HG03139 (cell line): ENCODE measurements at regions not wholly inside any gene's neighbourhood (a gene's known extent, or its start where the extent isn't known, plus 50 kb on each side); places are given as distances from the start of the nearest gene placed in this dataset.

Experiments
- ATAC-seq: cut with Tn5 transposase; IDR thresholded peaks from one replicate; pipeline ENCODE4 v1.9.1; 2021; ENCODE audit not compliant: unreplicated experiment

DNA sequence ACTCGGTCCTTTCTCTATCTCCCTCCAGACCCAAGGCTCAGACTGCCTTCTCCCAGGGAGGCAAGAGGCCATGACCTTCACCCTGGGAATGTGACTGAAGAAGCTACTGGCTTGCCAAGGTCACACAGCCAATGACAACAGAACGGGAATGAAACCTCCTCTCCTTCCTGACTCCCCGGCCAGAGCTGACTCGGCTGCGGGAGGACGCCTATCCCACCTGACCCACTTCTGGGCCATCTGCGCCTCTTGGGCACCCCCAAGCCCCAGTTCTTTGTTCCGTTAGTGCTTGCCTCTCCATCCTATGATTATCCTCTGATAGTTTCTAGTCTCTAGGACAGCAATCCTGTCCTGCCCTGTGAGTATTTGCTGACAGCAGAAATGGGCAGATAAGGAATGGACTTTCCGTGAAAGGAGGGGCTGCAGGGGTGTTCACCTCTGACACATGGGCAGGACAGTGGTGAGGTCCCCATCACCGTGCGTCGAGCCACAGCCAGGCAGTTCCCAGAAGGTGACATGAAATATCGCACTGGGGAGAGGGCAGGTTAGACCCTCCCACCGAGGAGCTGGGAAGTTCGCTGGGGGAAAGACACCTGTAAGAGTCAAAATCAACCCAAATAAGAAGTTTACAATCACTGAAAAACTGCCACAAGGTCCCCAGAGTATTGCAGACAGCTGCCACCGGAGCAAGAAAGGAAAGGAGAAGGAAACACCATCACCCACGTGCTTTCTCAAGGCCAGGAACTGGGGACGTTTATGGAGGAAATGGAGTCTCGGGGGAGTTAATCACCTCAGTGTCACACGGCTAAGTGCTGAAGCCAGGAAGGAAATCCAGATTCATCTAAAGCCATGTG is 63.0 kb downstream of the INSIG1 start:
- ATAC-seq, result no peak

DNA sequence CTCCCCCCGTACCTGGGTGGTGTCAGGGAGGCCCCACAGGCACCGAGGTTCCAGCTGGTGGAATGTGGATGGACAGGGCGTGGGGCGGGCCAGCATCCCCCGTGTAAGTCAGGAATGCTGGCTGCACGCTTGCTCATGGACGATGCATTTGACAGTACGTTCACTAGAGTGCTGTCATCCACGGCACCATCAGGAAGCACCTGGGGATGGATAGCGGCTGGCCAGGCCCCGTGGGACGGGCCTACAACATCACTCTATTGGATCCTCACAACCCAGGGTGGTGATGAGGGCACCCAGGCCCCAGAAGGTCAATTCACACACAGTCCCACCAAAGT is 63.6 kb downstream of the INSIG1 start:
- ATAC-seq, result no peak

DNA sequence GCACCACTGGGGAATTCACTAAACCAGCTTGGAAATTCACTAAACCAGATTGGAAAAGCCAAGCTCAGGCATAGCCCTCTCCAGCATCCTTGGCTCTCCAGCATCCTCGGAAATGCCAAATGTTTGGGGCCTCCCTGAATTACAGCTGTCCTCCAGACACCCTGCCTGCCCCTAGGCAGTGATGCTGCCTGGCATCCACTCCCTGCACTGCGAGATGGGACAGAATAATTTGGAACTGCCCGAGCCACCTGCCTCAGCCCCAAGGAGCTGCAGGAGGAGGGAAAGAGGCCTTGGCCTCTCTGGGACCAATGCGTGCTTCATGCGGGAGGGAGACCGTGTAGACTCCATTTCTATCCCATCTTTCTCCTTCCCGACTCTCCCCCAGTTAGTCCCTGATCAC is 64.3 kb downstream of the INSIG1 start:
- no peak for ATAC-seq

DNA sequence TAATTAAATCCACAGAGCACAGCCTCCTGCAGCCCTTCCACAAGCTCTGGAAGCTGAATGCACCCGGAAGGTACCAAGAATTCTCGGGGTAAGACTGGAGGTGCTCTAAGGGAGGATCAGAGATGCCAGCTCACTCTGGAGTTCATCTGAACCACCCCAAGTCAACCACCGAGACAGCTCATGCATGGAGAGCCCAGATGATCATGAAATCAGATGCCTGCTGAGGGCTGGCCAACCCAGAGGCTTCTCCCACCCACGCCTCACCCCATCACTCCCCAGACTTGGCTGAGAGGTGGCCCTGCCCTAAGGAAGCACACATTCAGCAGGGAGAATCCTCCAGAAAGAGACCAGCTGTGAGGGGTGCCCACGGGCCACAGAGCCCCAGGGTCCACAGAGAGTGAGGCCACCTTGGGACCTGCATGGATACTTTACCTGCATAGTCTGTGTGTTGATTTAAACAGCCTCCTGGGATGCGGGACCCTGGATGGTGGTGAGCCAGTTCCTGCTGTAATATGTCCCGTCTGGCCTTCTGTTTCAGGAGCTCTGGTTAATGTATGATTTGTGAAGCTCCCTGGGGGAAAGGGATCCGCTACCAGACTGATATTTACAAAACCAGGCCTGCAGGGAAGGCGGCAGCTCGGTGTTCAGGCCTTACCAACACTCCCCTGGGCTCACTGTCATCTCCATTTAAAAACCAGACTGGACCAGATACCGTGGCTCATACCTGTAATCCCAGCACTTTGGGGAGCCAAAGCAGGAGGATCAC is 64.9 kb downstream of the INSIG1 start:
- ATAC-seq, result no peak

DNA sequence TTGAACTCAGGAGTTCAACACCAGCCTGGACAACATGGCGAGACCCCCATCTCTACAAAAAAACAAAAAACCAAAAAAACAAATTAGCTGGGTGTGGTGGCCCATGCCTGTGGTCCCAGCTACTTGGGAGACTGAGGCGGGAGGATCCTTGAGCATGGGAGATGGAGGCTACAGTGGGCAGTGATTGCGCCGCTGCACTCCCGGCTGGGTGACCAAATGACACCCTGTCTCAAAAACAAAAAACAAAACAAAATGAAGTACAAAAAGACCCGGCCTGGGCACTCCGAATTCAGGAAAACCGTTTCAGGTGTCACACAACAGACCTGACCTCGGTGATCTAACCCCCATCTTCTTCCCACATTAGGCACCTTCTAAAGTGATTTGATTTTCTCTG is 65.5 kb downstream of the INSIG1 start:
- no peak for ATAC-seq

DNA sequence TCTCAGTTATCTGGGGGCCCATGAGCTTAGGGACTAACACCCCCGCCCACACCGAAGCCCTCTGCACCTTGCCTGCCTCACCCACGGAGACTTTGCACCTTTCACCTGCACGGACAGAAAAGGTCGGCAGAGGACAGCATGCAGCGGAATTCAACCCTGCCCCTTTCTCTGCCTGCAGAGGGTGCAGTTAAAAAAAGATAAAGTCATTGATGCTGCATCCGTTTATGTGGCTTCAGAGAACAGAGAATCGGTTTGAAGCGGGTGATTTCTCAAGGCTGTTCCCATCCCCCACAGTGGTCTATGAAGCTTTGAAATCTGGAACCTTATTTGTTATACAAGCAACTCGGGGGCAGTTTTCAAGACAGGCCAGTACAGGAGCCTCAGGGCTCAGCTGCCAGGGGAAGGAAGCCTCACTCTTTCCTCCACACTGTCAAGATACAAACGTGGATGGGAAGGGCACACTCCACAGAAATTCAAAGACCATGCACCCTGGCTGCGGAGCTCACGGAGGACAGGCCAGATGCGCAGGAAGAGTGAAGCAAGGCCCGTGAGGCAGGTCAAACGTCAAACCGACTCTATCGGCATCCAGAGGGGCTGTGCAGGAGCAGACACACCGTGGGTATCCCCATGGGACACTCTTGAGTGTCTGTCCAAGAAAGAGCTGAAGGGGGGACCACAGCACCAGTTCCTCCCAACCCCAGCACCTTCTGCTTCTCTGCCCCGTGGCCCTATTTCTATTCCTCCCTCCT is 66.3 kb downstream of the INSIG1 start:
- ATAC-seq, result no peak

DNA sequence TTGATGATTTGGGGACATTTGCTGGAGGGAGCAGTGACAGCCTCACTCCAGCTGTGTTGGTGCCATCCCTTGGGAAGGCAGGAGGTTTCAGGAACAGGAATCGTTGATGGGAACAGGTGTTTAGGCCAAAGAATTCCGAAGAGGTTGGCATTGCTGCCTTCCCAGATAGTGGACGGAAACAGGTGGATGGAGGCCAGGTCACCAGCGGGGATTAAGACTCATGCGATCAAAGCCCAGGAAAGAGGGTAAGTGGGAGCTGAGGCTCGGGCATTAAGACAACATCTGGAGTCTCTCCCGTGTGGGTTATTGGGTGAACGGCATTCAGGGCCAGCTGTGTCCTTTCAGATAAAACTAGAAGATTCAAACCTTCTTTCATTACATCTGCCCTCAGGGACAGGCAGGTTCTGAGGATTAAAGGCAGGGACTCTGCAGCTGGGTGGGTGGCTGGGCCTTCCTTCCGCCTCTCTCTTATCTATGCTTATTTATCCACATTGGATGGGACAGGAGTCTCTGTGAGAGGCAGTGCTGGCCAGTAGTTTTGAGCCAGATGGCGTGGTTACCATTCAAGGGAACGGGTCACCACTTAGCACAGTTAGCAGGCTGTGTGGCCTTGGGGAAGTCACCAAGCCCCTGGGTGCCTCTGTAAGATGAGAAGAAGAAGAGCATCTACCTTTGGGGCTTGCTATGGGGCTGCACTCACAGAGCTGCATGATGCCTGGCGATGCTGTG is 67.6 kb downstream of the INSIG1 start:
- no peak for ATAC-seq

DNA sequence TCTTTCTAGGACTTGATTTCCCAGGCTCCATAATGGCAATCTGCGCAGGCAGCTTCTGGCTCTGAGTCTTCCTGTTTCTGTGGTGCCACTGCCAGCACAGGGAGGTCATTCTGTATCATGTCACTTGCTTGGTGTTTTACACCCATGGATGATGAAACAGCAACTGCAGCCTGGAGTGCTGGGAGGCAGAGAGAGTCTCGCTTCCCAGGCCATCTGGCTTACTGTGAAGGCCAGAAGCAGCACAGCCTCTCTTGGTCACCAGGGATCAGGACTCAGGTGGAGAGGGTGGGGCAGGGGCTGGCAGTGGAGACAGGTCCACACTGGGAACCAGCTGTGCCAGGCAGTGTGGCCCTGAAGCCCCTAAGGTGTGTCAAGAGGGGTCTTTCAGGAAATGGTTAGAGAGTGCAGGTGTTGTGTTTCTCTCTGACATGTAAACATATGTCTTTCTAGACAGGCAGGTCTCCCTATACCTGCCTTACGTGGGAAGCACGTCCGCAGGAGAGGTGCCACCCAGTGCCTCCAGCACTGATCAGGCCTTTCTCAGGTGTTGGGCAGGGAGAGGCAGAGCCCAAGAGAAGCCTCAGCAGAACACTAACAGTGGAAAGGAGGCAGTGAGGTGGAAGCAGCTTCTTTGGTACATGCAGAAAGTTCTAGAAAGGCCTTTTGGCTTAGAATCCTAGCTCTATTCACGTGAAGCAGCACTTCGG is 71.4 kb downstream of the INSIG1 start:
- no peak for ATAC-seq

DNA sequence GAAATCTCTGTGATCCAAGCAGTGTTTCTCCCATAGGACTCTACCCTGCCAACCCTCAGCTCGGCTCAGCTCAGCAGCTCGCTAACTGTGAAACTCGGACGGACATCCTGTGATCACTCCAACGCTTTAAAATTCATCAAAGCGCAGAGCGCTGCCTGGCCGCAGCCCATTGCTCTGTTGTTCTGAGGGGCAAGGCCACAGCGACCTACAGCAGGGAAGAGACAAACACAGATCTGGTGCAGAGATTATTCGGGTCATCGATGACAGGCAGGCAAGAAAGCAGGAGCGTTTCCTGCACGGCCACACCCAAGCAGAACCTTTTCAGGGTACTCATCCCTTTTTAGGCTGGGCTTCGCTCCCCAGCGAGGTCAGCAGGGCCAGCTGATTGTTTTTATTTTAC is 72.1 kb downstream of the INSIG1 start:
- no peak for ATAC-seq

DNA sequence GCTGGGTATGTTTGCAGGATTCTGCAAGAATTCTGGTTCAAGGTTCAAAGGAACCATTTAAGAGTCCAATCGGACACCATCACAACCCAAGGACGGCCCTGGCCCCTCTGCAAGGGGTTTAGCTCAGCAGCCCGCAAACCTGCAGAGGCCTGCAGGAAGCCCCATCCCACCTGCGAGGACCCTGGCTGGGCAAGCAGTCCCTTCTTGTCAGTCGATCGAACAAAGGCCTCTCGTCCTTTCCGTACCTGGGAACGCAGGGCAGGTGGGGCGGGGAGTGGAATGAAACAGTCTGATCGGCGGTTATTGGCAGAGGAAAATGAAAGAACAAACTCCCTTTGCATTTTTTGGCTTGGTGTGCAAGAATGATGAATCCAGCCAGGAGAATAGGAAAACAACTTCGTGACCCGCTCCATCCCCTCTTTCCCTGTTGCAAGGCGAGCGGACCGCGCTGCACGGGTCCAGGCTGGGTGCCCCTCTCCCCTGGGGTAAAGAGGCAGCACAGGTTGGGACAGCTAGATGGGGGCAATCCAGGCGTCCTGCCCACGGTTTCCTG is 73.7 kb downstream of the INSIG1 start:
- ATAC-seq, result no peak

DNA sequence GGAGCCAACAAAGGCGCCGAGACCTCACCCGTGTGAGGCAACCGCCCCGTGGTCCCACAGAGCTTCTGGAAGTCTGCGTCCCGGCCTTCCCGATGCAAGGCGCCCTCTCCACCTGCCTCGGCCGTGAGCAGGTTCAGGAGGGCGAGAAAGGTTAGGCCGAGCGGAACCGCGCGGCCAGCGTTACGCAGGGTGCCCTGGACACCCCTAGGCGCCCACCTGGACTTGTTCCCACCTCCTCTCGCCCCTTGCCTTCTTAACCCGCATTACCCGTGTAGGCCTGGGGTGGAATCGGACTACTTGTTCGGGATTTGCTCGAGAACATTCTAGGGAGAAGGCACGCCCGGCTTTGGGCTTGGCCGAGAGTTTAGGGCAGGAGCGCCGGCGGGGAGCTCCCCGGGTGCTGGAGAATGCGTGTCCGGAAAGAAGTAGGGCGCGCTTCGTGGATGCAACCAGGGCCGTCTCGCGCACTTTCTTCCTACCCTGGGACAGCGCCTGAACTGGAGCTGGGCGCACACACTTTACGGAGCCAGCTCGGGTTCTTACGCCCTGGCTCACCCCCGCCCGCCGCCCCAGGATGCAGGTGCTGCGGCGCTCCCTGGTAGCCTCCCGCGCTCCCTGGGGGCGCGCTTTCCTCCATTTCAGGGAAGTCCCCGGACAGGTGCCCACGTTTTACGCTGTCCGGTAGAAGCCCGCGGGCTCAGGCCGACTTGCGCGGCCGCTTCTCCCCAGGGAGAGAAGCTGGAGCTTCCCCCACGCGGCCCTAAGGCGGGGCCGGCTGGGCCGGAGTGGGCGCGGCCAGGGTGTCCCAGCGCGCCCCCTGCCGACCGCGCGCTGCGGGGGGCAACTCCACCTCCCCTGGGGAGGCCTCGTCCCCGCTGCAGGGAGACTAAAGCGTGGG is 74.5 kb downstream of the INSIG1 start:
- no peak for ATAC-seq

DNA sequence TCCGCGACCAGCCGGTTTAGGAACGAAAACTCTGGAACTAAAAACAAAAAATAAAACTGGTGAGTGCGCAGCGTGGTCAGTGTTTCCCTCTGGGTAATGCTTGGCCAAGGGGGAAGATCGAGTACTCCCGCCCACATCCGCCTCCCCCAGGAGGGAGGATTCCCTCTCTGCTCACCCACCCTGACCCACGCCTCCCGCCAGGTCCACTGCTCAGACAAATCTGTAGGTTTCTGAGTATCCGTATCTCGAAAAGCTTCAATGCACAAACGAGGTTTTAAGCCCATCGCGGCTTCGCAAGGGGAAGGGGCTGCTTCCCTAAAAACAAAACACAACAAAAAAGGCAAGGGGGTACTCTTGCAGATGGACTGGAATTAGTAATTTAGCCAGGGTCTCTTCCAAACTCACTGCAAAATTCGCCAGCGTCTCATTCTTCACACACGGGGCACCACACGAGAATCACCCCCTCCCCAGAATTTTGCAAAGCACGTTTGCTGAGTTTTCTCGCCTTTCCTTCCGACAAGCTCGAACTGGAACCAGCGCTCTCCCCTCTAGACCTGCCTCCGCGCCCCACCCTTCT is 75.2 kb downstream of the INSIG1 start:
- no peak for ATAC-seq

DNA sequence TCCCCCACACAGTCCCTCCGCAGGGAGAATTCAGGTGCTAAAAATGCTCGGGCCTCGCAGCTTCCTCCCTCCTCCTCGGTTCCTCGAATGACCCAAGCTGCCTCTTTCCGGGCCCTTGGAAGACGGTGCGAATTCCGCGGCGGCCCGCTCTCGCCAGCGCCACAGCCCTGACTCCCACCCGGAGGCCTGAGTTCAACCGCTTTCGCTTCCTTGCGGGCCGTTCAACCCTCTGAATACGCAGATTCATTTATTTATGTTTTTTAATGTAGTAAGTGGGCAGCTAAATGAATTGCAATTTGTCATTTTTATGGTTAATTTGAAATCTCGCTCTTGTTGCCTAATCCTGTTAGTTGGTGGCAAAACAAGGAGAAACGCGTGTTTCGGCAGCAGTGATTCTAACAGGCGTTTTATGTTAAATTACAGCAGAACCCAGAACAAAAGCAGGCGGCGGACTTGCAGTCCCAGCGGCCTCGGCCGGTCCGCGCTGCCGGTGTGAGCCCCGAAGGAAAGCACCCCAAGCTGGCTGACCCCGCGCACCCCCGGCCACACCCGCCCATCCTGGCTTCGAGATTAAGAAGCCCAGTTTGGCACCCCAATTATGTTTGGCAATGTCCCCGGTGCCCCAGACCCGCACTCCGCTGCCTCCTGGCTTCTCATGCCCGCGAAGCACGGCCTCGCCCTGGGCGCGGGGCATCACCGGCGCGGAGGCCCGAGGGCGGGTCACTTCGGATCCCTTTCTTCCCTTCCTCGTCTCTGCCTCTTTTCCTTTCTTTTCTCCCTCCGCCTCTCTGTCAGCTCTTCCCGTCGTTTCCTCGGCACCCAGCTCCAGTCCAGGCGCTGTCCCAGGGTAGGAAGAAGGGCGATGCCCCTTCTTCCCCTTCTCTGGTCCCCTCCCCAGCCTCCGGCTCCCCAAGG is 75.9 kb downstream of the INSIG1 start:
- no peak for ATAC-seq

DNA sequence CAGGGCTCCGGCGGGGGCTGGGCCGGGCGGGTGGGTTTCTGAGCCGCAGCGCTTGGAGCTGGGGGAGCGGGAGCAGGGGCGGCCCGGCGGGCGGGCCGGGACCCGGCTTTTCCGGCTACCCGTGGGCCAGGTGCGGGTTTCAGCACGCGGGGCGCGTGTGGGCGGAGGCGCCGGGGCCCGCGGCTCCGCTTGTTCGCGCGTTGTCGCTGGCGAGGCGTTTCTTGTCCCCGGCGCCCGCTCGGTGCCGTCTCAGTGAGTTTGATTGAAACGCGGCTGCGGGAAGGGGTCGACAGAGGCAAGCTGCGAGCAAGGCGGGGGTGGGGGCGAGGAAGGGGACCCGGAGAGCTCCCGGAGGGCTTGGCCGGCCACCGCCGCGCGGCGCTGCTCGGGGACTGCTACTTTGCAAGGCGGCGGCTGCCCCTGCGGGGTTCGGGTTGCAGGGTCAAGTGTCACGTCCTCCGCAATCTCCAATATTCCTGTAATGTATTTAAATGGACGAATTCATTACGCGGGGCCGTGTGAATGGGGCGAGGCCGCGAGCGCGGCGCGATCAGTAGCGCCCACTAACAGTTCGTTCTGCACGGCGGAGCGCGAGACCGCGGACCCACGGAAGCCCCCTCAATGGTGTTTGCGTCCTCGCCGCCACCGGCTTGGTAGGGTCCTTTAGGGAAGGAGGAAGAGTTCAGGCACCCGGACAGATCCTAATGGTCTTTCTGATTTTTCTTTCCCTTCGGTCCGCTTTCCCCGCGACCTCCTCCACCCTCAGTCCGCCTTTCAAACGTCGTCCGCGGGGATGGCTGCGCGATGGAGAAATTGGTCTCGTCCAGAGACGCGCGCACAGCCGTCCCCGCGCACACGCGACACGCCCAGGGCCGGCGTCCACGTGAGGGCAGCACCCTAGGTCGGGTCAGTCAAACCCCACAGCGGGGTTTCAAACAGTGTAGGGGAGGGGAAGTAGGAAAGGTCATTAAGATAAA is 76.9 kb downstream of the INSIG1 start:
- ATAC-seq, result no peak

DNA sequence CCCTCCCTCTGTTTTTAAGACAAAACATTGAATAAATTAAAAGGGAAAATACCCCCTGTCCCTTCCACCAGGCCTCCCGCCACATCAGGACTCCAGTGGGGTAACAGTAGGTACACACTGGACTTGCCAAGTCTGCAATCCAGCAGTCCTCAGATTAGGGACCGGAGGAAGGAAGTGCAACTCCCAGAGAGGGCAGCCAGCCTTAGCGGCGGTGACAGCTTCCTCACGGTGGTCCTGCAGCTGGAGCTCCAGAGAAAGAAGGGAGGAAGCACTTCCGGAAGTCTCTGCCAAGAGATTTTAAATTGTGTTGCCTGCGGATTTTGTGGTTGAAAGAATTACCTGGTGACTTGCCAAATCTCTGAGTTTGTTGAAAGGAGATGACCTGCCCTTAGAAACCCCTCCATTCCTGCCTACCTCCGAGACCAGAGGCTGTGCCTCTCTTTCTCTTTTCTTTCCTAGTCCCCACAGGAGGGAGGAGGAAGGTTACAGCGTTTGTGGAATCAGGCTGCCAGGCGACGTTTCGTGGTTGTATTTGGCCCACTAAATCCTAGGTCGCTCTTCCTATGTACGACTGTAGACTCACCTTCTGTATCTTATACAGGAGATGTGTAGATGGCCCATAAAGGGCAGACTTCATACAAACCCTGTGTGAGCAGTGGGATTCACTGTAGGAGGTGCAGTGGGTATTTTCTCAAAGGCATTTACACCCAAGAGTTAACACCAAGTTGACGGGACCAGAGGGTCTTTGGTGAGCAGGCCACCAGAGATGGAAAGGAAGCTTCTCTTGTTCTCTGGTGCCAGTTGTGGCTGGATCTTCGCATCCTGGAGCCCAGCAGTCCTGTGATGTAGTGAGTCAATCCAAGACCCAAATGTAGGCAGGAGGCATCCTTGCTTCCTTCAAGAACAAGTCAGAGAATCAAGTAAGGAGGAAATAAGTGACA is 77.9 kb downstream of the INSIG1 start:
- no peak for ATAC-seq
